ENCODE measurements at regions not wholly inside any gene's neighbourhood (a gene's known extent, or its start where the extent isn't known, plus 50 kb on each side); places are given as distances from the start of the nearest gene placed in this dataset.

- no peak overlapping the region for H3K4me3 ChIP-seq (ENCODE audit: low read length in 2 of 2)
- H3K4me1 ChIP-seq (ENCODE audit: control insufficient read depth in 2 of 2, insufficient read depth in 1 of 2, low read depth in 1 of 2, low read length in 2 of 2), result no peaks in the 10 kb centered on the region
- no CpG with 5 or more reads among the region's 1 CpG for WGBS, 2 donors (ENCODE audit: extremely low coverage in 2 of 2, insufficient read length in 2 of 2, insufficient replicate concordance in 1 of 2)
- no peak overlapping the region for H3K18ac ChIP-seq (ENCODE audit: low read length)
- H2AFZ ChIP-seq (ENCODE audit: low read length), result no peak overlapping the region
- no peak overlapping the region for H3K14ac ChIP-seq (ENCODE audit: low read length)
- H2BK5ac ChIP-seq (ENCODE audit: low read length), result no peak overlapping the region
- H3K9ac ChIP-seq (ENCODE audit: low read depth, low read length, poor library complexity), result no peak overlapping the region
- no peak overlapping the region for H2AK5ac ChIP-seq (ENCODE audit: low read depth, low read length)
- no peak overlapping the region for H2BK120ac ChIP-seq (ENCODE audit: low read depth, low read length)
- no peak overlapping the region for H3K4ac ChIP-seq (ENCODE audit: low read length)
- H3K27me3 ChIP-seq (ENCODE audit: control insufficient read depth in 3 of 3, insufficient read depth in 3 of 3, low read depth in 1 of 3, low read length in 3 of 3), result no peaks in the 10 kb centered on the region
- no peak overlapping the region for H3K27ac ChIP-seq (replicated peaks; ENCODE audit: low read length)
- no peaks in the 10 kb centered on the region for H3K9me3 ChIP-seq (replicated peaks in 1 of 2; ENCODE audit: control insufficient read depth in 2 of 2, insufficient read depth in 1 of 2, low read depth in 1 of 2, low read length in 2 of 2)
- H4K91ac ChIP-seq (ENCODE audit: low read depth, low read length, poor library complexity), result no peak overlapping the region
- no peak overlapping the region for H3K4me2 ChIP-seq (ENCODE audit: insufficient read depth, low read length, poor library complexity, severe bottlenecking)
- H3K36me3 ChIP-seq (replicated peaks in 1 of 2; ENCODE audit: control insufficient read depth in 2 of 2, insufficient read depth in 2 of 2, low read length in 2 of 2), result no peaks in the 10 kb centered on the region
- no peak overlapping the region for H4K8ac ChIP-seq (ENCODE audit: low read depth, low read length)
- H3K79me1 ChIP-seq (ENCODE audit: low read depth, low read length), result no peaks in the 10 kb centered on the region
- DNase-seq (ENCODE audit: low spot score), result no peak
- no peak overlapping the region for H2BK15ac ChIP-seq (ENCODE audit: low read length)
- no peak overlapping the region for H2BK12ac ChIP-seq (ENCODE audit: low read length)
- H3K23ac ChIP-seq (ENCODE audit: low read depth, low read length, poor library complexity), result no peak overlapping the region
Observed at GRCh38 chr3:22609139-22609538, 594.0 kb upstream of the UBE2E2 start.

GRCh38 chr3:22612927-22613326 is 590.2 kb upstream of the UBE2E2 start:
- Histone ChIP-seq H3K4me3 (ENCODE audit: low read length in 2 of 2) (no peak overlapping the region), H2BK120ac (ENCODE audit: low read depth, low read length) (no peak overlapping the region), H3K4me1 (ENCODE audit: control insufficient read depth in 2 of 2, insufficient read depth in 1 of 2, low read depth in 1 of 2, low read length in 2 of 2) (no peaks in the 10 kb centered on the region), H2AFZ (ENCODE audit: low read length) (no peak overlapping the region), H3K36me3 (replicated peaks in 1 of 2; ENCODE audit: control insufficient read depth in 2 of 2, insufficient read depth in 2 of 2, low read length in 2 of 2) (no peaks in the 10 kb centered on the region), H3K14ac (ENCODE audit: low read length) (no peak overlapping the region), H4K91ac (ENCODE audit: low read depth, low read length, poor library complexity) (no peak overlapping the region), H3K9me3 (replicated peaks in 1 of 2; ENCODE audit: control insufficient read depth in 2 of 2, insufficient read depth in 1 of 2, low read depth in 1 of 2, low read length in 2 of 2) (no peaks in the 10 kb centered on the region), H3K9ac (ENCODE audit: low read depth, low read length, poor library complexity) (no peak overlapping the region), H3K4ac (ENCODE audit: low read length) (no peak overlapping the region), H2BK15ac (ENCODE audit: low read length) (no peak overlapping the region), H3K79me1 (ENCODE audit: low read depth, low read length) (no peaks in the 10 kb centered on the region), H2BK12ac (ENCODE audit: low read length) (no peak overlapping the region), H2AK5ac (ENCODE audit: low read depth, low read length) (no peak overlapping the region), H3K27ac (replicated peaks; ENCODE audit: low read length) (no peak overlapping the region), H3K27me3 (ENCODE audit: control insufficient read depth in 3 of 3, insufficient read depth in 3 of 3, low read depth in 1 of 3, low read length in 3 of 3) (no peaks in the 10 kb centered on the region), H4K8ac (ENCODE audit: low read depth, low read length) (no peak overlapping the region), H3K23ac (ENCODE audit: low read depth, low read length, poor library complexity) (no peak overlapping the region), H3K4me2 (ENCODE audit: insufficient read depth, low read length, poor library complexity, severe bottlenecking) (no peak overlapping the region), H3K18ac (ENCODE audit: low read length) (no peak overlapping the region), H2BK5ac (ENCODE audit: low read length) (no peak overlapping the region)
- no CpG with 5 or more reads among the region's 4 CpGs for WGBS, 2 donors (ENCODE audit: extremely low coverage in 2 of 2, insufficient read length in 2 of 2, insufficient replicate concordance in 1 of 2)
- no peak for DNase-seq (ENCODE audit: low spot score)

- Histone ChIP-seq H3K9ac (ENCODE audit: low read depth, low read length, poor library complexity) (no peak overlapping the region), H2AK5ac (ENCODE audit: low read depth, low read length) (no peak overlapping the region), H3K14ac (ENCODE audit: low read length) (no peak overlapping the region), H3K9me3 (replicated peaks in 1 of 2; ENCODE audit: control insufficient read depth in 2 of 2, insufficient read depth in 1 of 2, low read depth in 1 of 2, low read length in 2 of 2) (no peaks in the 10 kb centered on the region), H3K36me3 (replicated peaks in 1 of 2; ENCODE audit: control insufficient read depth in 2 of 2, insufficient read depth in 2 of 2, low read length in 2 of 2) (no peaks in the 10 kb centered on the region), H4K8ac (ENCODE audit: low read depth, low read length) (no peak overlapping the region), H3K4ac (ENCODE audit: low read length) (no peak overlapping the region), H3K4me2 (ENCODE audit: insufficient read depth, low read length, poor library complexity, severe bottlenecking) (no peak overlapping the region), H3K23ac (ENCODE audit: low read depth, low read length, poor library complexity) (no peak overlapping the region), H3K27ac (replicated peaks; ENCODE audit: low read length) (no peak overlapping the region), H2BK12ac (ENCODE audit: low read length) (no peak overlapping the region), H2AFZ (ENCODE audit: low read length) (no peak overlapping the region), H2BK15ac (ENCODE audit: low read length) (no peak overlapping the region), H3K4me3 (ENCODE audit: low read length in 2 of 2) (no peak overlapping the region), H3K79me1 (ENCODE audit: low read depth, low read length) (no peaks in the 10 kb centered on the region), H2BK5ac (ENCODE audit: low read length) (no peak overlapping the region), H3K18ac (ENCODE audit: low read length) (no peak overlapping the region), H2BK120ac (ENCODE audit: low read depth, low read length) (no peak overlapping the region), H3K4me1 (ENCODE audit: control insufficient read depth in 2 of 2, insufficient read depth in 1 of 2, low read depth in 1 of 2, low read length in 2 of 2) (no peaks in the 10 kb centered on the region), H4K91ac (ENCODE audit: low read depth, low read length, poor library complexity) (no peak overlapping the region), H3K27me3 (ENCODE audit: control insufficient read depth in 3 of 3, insufficient read depth in 3 of 3, low read depth in 1 of 3, low read length in 3 of 3) (no peaks in the 10 kb centered on the region)
- no CpG with 5 or more reads among the region's 2 CpGs for WGBS, 2 donors (ENCODE audit: extremely low coverage in 2 of 2, insufficient read length in 2 of 2, insufficient replicate concordance in 1 of 2)
- DNase-seq (ENCODE audit: low spot score), result no peak
Observed at GRCh38 chr3:22615790-22616189, 587.3 kb upstream of the UBE2E2 start.

- Histone ChIP-seq H3K27ac (replicated peaks; ENCODE audit: low read length) (no peak overlapping the region), H3K23ac (ENCODE audit: low read depth, low read length, poor library complexity) (no peak overlapping the region), H2AFZ (ENCODE audit: low read length) (no peak overlapping the region), H3K27me3 (ENCODE audit: control insufficient read depth in 3 of 3, insufficient read depth in 3 of 3, low read depth in 1 of 3, low read length in 3 of 3) (no peaks in the 10 kb centered on the region), H3K79me1 (ENCODE audit: low read depth, low read length) (no peaks in the 10 kb centered on the region), H3K9ac (ENCODE audit: low read depth, low read length, poor library complexity) (no peak overlapping the region), H3K4me3 (ENCODE audit: low read length in 2 of 2) (no peak overlapping the region), H3K9me3 (replicated peaks in 1 of 2; ENCODE audit: control insufficient read depth in 2 of 2, insufficient read depth in 1 of 2, low read depth in 1 of 2, low read length in 2 of 2) (no peaks in the 10 kb centered on the region), H2BK5ac (ENCODE audit: low read length) (no peak overlapping the region), H2BK15ac (ENCODE audit: low read length) (no peak overlapping the region), H4K8ac (ENCODE audit: low read depth, low read length) (no peak overlapping the region), H4K91ac (ENCODE audit: low read depth, low read length, poor library complexity) (no peak overlapping the region), H3K18ac (ENCODE audit: low read length) (no peak overlapping the region), H3K14ac (ENCODE audit: low read length) (no peak overlapping the region), H2AK5ac (ENCODE audit: low read depth, low read length) (no peak overlapping the region), H2BK12ac (ENCODE audit: low read length) (no peak overlapping the region), H2BK120ac (ENCODE audit: low read depth, low read length) (no peak overlapping the region), H3K4me2 (ENCODE audit: insufficient read depth, low read length, poor library complexity, severe bottlenecking) (no peak overlapping the region), H3K36me3 (replicated peaks in 1 of 2; ENCODE audit: control insufficient read depth in 2 of 2, insufficient read depth in 2 of 2, low read length in 2 of 2) (no peaks in the 10 kb centered on the region), H3K4me1 (ENCODE audit: control insufficient read depth in 2 of 2, insufficient read depth in 1 of 2, low read depth in 1 of 2, low read length in 2 of 2) (no peaks in the 10 kb centered on the region), H3K4ac (ENCODE audit: low read length) (no peak overlapping the region)
- no peak for DNase-seq (ENCODE audit: low spot score)
- no CpG with 5 or more reads among the region's 1 CpG for WGBS, 2 donors (ENCODE audit: extremely low coverage in 2 of 2, insufficient read length in 2 of 2, insufficient replicate concordance in 1 of 2)
Observed at GRCh38 chr3:22617372-22617771, 585.8 kb upstream of the UBE2E2 start.
